Smooth muscle cell (in vitro differentiated cells): ENCODE measurements at regions not wholly inside any gene's neighbourhood (a gene's known extent, or its start where the extent isn't known, plus 50 kb on each side); places are given as distances from the start of the nearest gene placed in this dataset.

ENCODE experiments used
- DNase-seq: peaks from one replicate; lab custom pipeline; 2025; ENCODE audit not compliant: unreplicated experiment; lab: John Stamatoyannopoulos, UW
- H2AFZ ChIP-seq: fragments of 200-600 bp; sonication (generic); 2 replicates; pipeline ENCODE4 v1.6.0; 2016; ENCODE audit warnings: antibody characterized with exemption, low read depth, mild to moderate bottlenecking
- H3F3A ChIP-seq: fragments of 200-600 bp; sonication (generic); 2 replicates; pipeline ENCODE4 v1.6.0; 2017; ENCODE audit warnings: antibody characterized with exemption, low read depth
- H3K27ac ChIP-seq: fragments of 200-600 bp; sonication (generic); 2 replicates; pipeline ENCODE4 v1.5.1; 2016; ENCODE audit warnings: low read depth, mild to moderate bottlenecking
- H3K27me3 ChIP-seq: fragments of 200-600 bp; sonication (generic); 2 replicates; pipeline ENCODE4 v1.6.1; 2016; ENCODE audit warnings: low read depth, mild to moderate bottlenecking
- H3K36me3 ChIP-seq: fragments of 200-600 bp; sonication (generic); 2 replicates; pipeline ENCODE4 v1.5.1; 2016; ENCODE audit warnings: low read depth
- H3K4me1 ChIP-seq: fragments of 200-600 bp; sonication (generic); 2 replicates; pipeline ENCODE4 v1.5.1; 2016; ENCODE audit warnings: low read depth
- H3K4me2 ChIP-seq: fragments of 200-600 bp; sonication (generic); 2 replicates; pipeline ENCODE4 v1.6.0; 2016; ENCODE audit warnings: mild to moderate bottlenecking
- H3K4me3 ChIP-seq: fragments of 200-600 bp; sonication (generic); 2 replicates; pipeline ENCODE4 v1.5.1; 2016; ENCODE audit warnings: mild to moderate bottlenecking
- H3K79me2 ChIP-seq: fragments of 200-600 bp; sonication (generic); 2 replicates; pipeline ENCODE4 v1.6.0; 2016; ENCODE audit warnings: low read depth, mild to moderate bottlenecking
- H3K9ac ChIP-seq: fragments of 200-600 bp; sonication (generic); 2 replicates; pipeline ENCODE4 v1.6.0; 2016; ENCODE audit warnings: low read depth
- H3K9me3 ChIP-seq: fragments of 200-600 bp; sonication (generic); replicated peaks from 2 replicates; pipeline ENCODE4 v1.5.1; 2016; ENCODE audit warnings: low read depth
- H4K20me1 ChIP-seq: fragments of 200-600 bp; sonication (generic); 2 replicates; pipeline ENCODE4 v1.6.0; 2016; ENCODE audit warnings: low read depth
- WGBS: methylation state at CpG from one replicate; pipeline ENCODE4 v1.1.7; 2016; ENCODE audit warnings: low lambda C conversion rate; 5-methylcytosine and 5-hydroxymethylcytosine counted together
- TF ChIP-seq, protein P1 (sequence below): fragments of 200-600 bp; sonication (generic); IDR thresholded peaks from 2 replicates; pipeline ENCODE4 v1.5.1; 2017; ENCODE audit warnings: borderline replicate concordance, mild to moderate bottlenecking, antibody characterized with exemption; ENCODE audit not compliant: insufficient read depth, poor library complexity, severe bottlenecking

DNA sequence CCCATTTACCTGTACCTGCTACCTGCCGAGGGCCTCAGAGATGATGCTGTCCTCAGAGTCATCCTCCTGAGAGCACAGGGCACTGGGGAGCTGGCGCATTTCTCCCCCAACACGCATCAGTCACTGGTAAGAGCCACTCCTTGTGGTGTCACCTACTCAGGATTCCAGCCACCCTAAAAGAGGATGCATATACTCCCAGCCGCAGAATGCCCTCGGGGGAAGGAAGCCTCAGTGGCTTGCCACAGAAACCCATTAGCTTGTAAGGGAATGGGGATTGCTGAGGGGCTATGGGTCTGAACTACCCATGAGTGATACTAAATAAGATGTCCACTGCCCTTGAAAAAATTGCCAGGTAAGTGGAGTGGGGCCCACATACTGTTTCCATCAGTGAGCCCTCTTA is 279.2 kb downstream of the WDR11 start:
- Histone ChIP-seq H3K4me1 (no peaks in the 10 kb centered on the region), H4K20me1 (no peaks in the 10 kb centered on the region), H3K9me3 (no peaks in the 10 kb centered on the region), H3K4me3 (no peak overlapping the region), H3F3A (peaks cover 13% of the 10 kb centered on the region), H3K36me3 (no peaks in the 10 kb centered on the region), H3K4me2 (no peak overlapping the region), H3K27ac (no peak overlapping the region), H3K27me3 (no peaks in the 10 kb centered on the region), H3K79me2 (no peaks in the 10 kb centered on the region), H3K9ac (no peak overlapping the region), H2AFZ (no peak overlapping the region)
- 94% methylated on average over 5 of the region's 5 CpGs for WGBS
- TF ChIP-seq, protein P1, sequence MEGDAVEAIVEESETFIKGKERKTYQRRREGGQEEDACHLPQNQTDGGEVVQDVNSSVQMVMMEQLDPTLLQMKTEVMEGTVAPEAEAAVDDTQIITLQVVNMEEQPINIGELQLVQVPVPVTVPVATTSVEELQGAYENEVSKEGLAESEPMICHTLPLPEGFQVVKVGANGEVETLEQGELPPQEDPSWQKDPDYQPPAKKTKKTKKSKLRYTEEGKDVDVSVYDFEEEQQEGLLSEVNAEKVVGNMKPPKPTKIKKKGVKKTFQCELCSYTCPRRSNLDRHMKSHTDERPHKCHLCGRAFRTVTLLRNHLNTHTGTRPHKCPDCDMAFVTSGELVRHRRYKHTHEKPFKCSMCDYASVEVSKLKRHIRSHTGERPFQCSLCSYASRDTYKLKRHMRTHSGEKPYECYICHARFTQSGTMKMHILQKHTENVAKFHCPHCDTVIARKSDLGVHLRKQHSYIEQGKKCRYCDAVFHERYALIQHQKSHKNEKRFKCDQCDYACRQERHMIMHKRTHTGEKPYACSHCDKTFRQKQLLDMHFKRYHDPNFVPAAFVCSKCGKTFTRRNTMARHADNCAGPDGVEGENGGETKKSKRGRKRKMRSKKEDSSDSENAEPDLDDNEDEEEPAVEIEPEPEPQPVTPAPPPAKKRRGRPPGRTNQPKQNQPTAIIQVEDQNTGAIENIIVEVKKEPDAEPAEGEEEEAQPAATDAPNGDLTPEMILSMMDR: no peak
- DNase-seq: no peak

DNA sequence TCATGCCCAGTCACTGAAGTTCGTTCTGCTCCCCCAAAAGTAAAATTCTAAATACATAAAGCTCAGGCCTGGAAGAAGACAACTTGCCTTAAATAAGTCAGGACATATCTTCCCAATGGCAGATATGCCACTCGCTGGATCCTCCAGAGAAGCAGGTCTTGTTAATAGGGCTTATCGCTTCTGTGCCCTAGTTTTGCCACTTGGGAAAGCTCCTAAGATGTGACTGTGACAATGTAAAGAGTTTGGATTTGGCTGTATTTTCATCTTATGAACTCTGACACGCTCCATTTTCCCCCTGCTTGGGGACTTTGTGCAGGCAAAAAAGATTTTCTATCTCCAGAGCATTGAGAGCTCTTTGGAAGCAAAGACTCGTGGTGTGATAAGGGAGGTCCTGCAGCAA is 279.9 kb downstream of the WDR11 start:
- Histone ChIP-seq H3K9ac (no peak overlapping the region), H3K4me1 (no peaks in the 10 kb centered on the region)
- WGBS: 62% methylated on average over 5 of the region's 5 CpGs

DNA sequence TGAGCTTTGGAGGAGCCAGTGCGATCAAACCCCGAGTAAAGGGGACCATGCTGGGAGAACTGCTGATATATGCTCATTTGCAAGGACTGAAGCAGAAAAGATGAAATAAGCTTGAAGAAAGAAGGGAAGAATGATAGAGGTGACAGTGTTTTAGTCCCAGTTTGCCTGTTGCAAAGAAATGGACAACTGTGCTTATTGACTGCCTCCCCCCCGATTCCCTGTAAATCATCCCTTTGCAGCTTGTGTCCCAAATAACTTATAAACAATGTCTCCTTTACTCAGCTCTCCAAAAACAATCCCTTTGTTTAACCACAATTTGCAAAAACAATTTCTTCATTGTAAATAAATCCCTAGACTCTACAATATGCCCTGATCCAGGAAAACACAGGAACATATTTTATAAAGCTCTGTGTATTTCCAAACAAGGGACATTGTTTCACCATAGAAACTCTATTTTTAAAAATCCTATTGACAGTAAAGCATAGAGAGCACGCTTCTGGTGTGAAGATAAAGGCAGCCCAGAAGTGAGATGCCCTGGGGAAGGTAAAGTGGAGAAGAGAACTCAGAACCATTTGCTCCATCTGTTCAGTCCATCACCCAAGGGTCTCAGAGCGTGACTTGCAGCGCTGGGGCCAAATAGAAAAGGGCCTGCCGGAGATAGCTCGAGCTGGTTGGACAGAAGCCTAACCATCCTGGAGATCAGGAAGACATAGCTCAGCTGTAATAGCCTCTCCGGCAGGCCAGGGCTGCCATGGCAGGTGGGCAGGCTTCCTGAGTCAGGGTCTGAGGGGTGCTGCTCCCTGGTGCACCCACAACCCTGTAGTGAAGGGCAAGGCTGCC is 280.5 kb downstream of the WDR11 start:
- H4K20me1 ChIP-seq: no peaks in the 10 kb centered on the region
- no peaks in the 10 kb centered on the region for H3K4me1 ChIP-seq
- no peaks in the 10 kb centered on the region for H3K36me3 ChIP-seq
- no peaks in the 10 kb centered on the region for H3K9me3 ChIP-seq
- no peak overlapping the region for H3K27ac ChIP-seq
- H3K27me3 ChIP-seq: no peaks in the 10 kb centered on the region
- peak overlapping the region; percentile 36 for H3K4me2 ChIP-seq
- no peak overlapping the region for H3K9ac ChIP-seq
- H3K4me3 ChIP-seq: no peak overlapping the region
- 86% methylated on average over 9 of the region's 9 CpGs for WGBS
- no peaks in the 10 kb centered on the region for H3K79me2 ChIP-seq
- TF ChIP-seq, protein P1: no peak
- DNase-seq: no peak
- peaks cover 8% of the 10 kb centered on the region for H3F3A ChIP-seq
- no peak overlapping the region for H2AFZ ChIP-seq

More for the DNA sequence above, 279.9 kb downstream of the WDR11 start:
- no peak overlapping the region for H2AFZ ChIP-seq
- H3F3A ChIP-seq: peaks cover 13% of the 10 kb centered on the region
- H3K4me3 ChIP-seq: no peak overlapping the region
- no peaks in the 10 kb centered on the region for H3K27me3 ChIP-seq
- no peaks in the 10 kb centered on the region for H3K79me2 ChIP-seq
- H3K9me3 ChIP-seq: no peaks in the 10 kb centered on the region
- H3K4me2 ChIP-seq: peak overlapping the region; percentile 36
- TF ChIP-seq, protein P1: no peak
- no peak for DNase-seq
- H4K20me1 ChIP-seq: no peaks in the 10 kb centered on the region
- no peak overlapping the region for H3K27ac ChIP-seq
- no peaks in the 10 kb centered on the region for H3K36me3 ChIP-seq

DNA sequence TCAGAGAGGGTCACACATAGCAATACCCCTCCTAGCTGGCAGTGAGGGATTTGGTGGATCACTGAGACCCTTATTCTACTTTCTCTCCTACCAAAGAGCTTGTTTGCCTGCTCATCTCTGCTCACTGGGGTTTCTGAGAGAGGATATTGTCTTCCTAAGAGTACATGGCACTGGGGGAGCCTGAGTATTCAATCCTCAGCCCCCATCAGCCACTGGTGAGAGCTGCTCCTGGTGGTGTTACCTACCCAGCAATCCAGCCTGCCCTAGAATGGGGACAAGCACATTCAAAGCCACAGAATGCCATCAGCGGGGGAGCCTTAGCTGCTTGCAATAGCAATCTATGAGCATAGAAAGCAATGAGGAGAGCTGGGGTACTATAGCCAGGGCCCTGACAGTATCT is 281.1 kb downstream of the WDR11 start:
- 96% methylated on average over 1 of the region's 1 CpG for WGBS
- Histone ChIP-seq H3K36me3 (no peaks in the 10 kb centered on the region), H3K79me2 (no peaks in the 10 kb centered on the region), H2AFZ (no peak overlapping the region), H3K27me3 (no peaks in the 10 kb centered on the region), H4K20me1 (no peaks in the 10 kb centered on the region), H3K9me3 (no peaks in the 10 kb centered on the region), H3K9ac (no peak overlapping the region), H3K27ac (no peak overlapping the region), H3K4me3 (no peak overlapping the region), H3F3A (peaks cover 6% of the 10 kb centered on the region), H3K4me2 (no peak overlapping the region), H3K4me1 (no peaks in the 10 kb centered on the region)
- TF ChIP-seq, protein P1: no peak
- DNase-seq: no peak
